HepG2 (cell line): ENCODE measurements at regions not wholly inside any gene's neighbourhood (a gene's known extent, or its start where the extent isn't known, plus 50 kb on each side); places are given as distances from the start of the nearest gene placed in this dataset.

Experiments
- ATAC-seq: fragments of 200-7000 bp; cut with Tn5 transposase; 3 replicates; pipeline ENCODE4 v1.9.1; 2020; ENCODE audit warnings: mild to moderate bottlenecking, moderate library complexity
- BruUV-seq: library from RNA; stranded (reverse); fragments of 400-500 nt; replicated peaks from 2 replicates; lab custom pipeline; 2021; lab: Mats Ljungman, UMichigan
- CTCF ChIA-PET: fragments of 300-600 bp; formaldehyde crosslinking; extraction: SDS; loops from one replicate; lab custom pipeline; 2021; ENCODE audit warnings: low total read pairs, inconsistent platforms, low intra/inter-chr PET ratio; lab: Yijun Ruan, JAX
- POLR2A ChIA-PET: fragments of 350-600 bp; sonication (Branson Sonifier 250); formaldehyde crosslinking; loops from one replicate; lab custom pipeline; 2020; ENCODE audit warnings: antibody characterized with exemption, inconsistent platforms; lab: Yijun Ruan, JAX
- DNase-seq: peaks from one replicate; pipeline ENCODE4 v3.0.0-alpha.2; 2015; ENCODE audit warnings: low spot score
- FAIRE-seq: peaks from 3 replicates; lab custom pipeline; 2011; peaks lifted over from hg19 to GRCh38; lab: Jason Lieb, UNC
- H2AFZ ChIP-seq: one replicate; pipeline ENCODE4 v1.6.1; 2011; ENCODE audit warnings: low read length, inconsistent platforms
- H3K27ac ChIP-seq: fragments of 300-600 bp; 3 replicates; pipeline ENCODE4 v1.8.0; 2011; ENCODE audit warnings: mixed run types, mild to moderate bottlenecking, mixed read lengths, low read length, inconsistent platforms; ENCODE audit not compliant: insufficient read depth; ENCODE audit errors: extremely low read length
- H3K27me3 ChIP-seq, 2 experiments: fragments of 200-600 bp in 1 of 2; 2 replicates in 1 of 2; 3 replicates in 1 of 2; pipeline versions ENCODE4 v1.6.0 to v1.8.0; 2011; ENCODE audit warnings: low read length in 2 of 2, mild to moderate bottlenecking in 2 of 2, moderate library complexity in 2 of 2, inconsistent platforms in 1 of 2; ENCODE audit not compliant: insufficient read depth in 2 of 2, control insufficient read depth in 1 of 2
- H3K36me3 ChIP-seq, 2 experiments: fragments of 200-600 bp in 1 of 2; replicated peaks in 1 of 2; 2 replicates in 1 of 2; 3 replicates in 1 of 2; pipeline versions ENCODE4 v1.5.1 to v1.8.0; 2011; ENCODE audit warnings: low read length in 2 of 2, inconsistent platforms in 1 of 2; ENCODE audit not compliant: insufficient read depth in 2 of 2, control insufficient read depth in 1 of 2
- H3K4me1 ChIP-seq: 2 replicates; pipeline ENCODE4 v1.5.1; 2012; ENCODE audit warnings: low read length, inconsistent platforms; ENCODE audit not compliant: insufficient read depth
- H3K4me2 ChIP-seq: 2 replicates; pipeline ENCODE4 v1.6.0; 2011; ENCODE audit warnings: low read depth, low read length, inconsistent platforms
- H3K4me3 ChIP-seq, 3 experiments: fragments of 200-600 bp in 1 of 3; sonication (generic), shearing (Covaris generic) in 1 of 3; replicated peaks in 1 of 3; 2 replicates each; pipeline ENCODE4 v1.5.1; 2011 to 2016; ENCODE audit warnings: low read length in 3 of 3, inconsistent platforms in 2 of 3, low read depth in 2 of 3, mild to moderate bottlenecking in 2 of 3, control low read depth in 1 of 3, mixed read lengths in 1 of 3; ENCODE audit not compliant: insufficient read depth in 1 of 3
- H3K79me2 ChIP-seq: one replicate; pipeline ENCODE4 v1.6.1; 2011; ENCODE audit warnings: low read length, inconsistent platforms; ENCODE audit not compliant: insufficient read depth
- H3K9ac ChIP-seq: 2 replicates; pipeline ENCODE4 v1.6.0; 2011; ENCODE audit warnings: mild to moderate bottlenecking, low read depth, low read length, inconsistent platforms; ENCODE audit not compliant: insufficient read depth
- H3K9me3 ChIP-seq: 2 replicates; pipeline ENCODE4 v1.5.1; 2012; ENCODE audit warnings: mild to moderate bottlenecking, low read length
- H4K20me1 ChIP-seq: 2 replicates; pipeline ENCODE4 v1.6.0; 2011; ENCODE audit warnings: inconsistent platforms, mild to moderate bottlenecking, low read length, moderate library complexity; ENCODE audit not compliant: insufficient read depth
- ARID2 ChIP-seq: sonication (generic); formaldehyde crosslinking; IDR thresholded peaks from 2 replicates; pipeline ENCODE4 v1.8.1; 2022; ENCODE audit warnings: mild to moderate bottlenecking, missing genetic modification reagents, borderline replicate concordance
- BCL6 ChIP-seq: IDR thresholded peaks from 2 replicates; pipeline ENCODE4 v1.6.1; 2016; ENCODE audit warnings: missing genetic modification reagents, missing compliant biosample characterization
- EED ChIP-seq: sonication (generic); formaldehyde crosslinking; IDR thresholded peaks from 2 replicates; pipeline ENCODE4 v1.5.0; 2020; ENCODE audit warnings: mild to moderate bottlenecking, missing genetic modification reagents
- FOXA1 ChIP-seq, 2 experiments: fragments of 450-650 bp in 1 of 2; sonication (generic) in 1 of 2; formaldehyde crosslinking in 1 of 2; IDR thresholded peaks; 2 replicates each; pipeline versions ENCODE4 v1.4.0 to v1.6.1; 2016 to 2020; ENCODE audit warnings: missing genetic modification reagents in 1 of 2
- FOXP1 ChIP-seq, 2 experiments: fragments of 450-650 bp in 1 of 2; IDR thresholded peaks; 2 replicates each; pipeline ENCODE4 v1.6.1; 2017 to 2018; ENCODE audit warnings: antibody characterized with exemption in 1 of 2
- HMG20A ChIP-seq: IDR thresholded peaks from 2 replicates; pipeline ENCODE4 v1.6.1; 2016; ENCODE audit warnings: borderline replicate concordance
- HNF4G ChIP-seq, 2 experiments: sonication (generic) in 1 of 2; formaldehyde crosslinking in 1 of 2; IDR thresholded peaks; 2 replicates each; pipeline versions ENCODE4 v1.4.0 to v1.6.1; 2011 to 2020; ENCODE audit warnings: borderline replicate concordance in 2 of 2, low read depth in 2 of 2, mild to moderate bottlenecking in 2 of 2, low read length in 1 of 2, missing genetic modification reagents in 1 of 2, moderate library complexity in 1 of 2
- MTA1 ChIP-seq: sonication (generic); formaldehyde crosslinking; IDR thresholded peaks from 2 replicates; pipeline ENCODE4 v1.4.0; 2020; ENCODE audit warnings: missing genetic modification reagents, mild to moderate bottlenecking, borderline replicate concordance
- ONECUT2 ChIP-seq: sonication (generic); formaldehyde crosslinking; IDR thresholded peaks from 2 replicates; pipeline ENCODE4 v1.4.0; 2020; ENCODE audit warnings: missing genetic modification reagents
- PHF8 ChIP-seq: sonication (generic); formaldehyde crosslinking; IDR thresholded peaks from 2 replicates; pipeline ENCODE4 v1.5.0; 2020; ENCODE audit warnings: missing genetic modification reagents
- ZNF207 ChIP-seq: fragments of 450-650 bp; IDR thresholded peaks from 2 replicates; pipeline ENCODE4 v1.6.1; 2016; ENCODE audit warnings: antibody characterized with exemption, borderline replicate concordance
- ZNF253 ChIP-seq: sonication (generic); formaldehyde crosslinking; IDR thresholded peaks from 2 replicates; pipeline ENCODE4 v1.8.0; 2022; ENCODE audit warnings: mild to moderate bottlenecking, missing genetic modification reagents, borderline replicate concordance
- ZNF501 ChIP-seq: sonication (generic); formaldehyde crosslinking; IDR thresholded peaks from 2 replicates; pipeline ENCODE4 v1.5.1; 2020; ENCODE audit warnings: mild to moderate bottlenecking, moderate library complexity, missing genetic modification reagents
- ZNF850 ChIP-seq: sonication (generic); formaldehyde crosslinking; conservative IDR thresholded peaks from 2 replicates; pipeline ENCODE4 v1.9.0; 2021; ENCODE audit warnings: mild to moderate bottlenecking, missing genetic modification reagents
- WGBS: methylation state at CpG from one replicate; pipeline ENCODE4 v1.1.6; 2017; ENCODE audit warnings: low lambda C conversion rate; 5-methylcytosine and 5-hydroxymethylcytosine counted together
- in situ Hi-C: cut with HindIII; loops from 2 replicates; pipeline ENCODE4 v1.10.0; 2017; ENCODE audit warnings: low pct_unique_long_range_greater_than_20kb; ENCODE audit not compliant: extremely low pct_ligation_motif_present
- intact Hi-C: fragments of 100-400 bp; cut with micrococcal nuclease; formaldehyde crosslinking; loops from one replicate; pipeline ENCODE4 v1.10.0; 2022; ENCODE audit not compliant: unreplicated experiment
- TF ChIP-seq, protein P1 (sequence below): sonication (generic); formaldehyde crosslinking; IDR thresholded peaks from 2 replicates; pipeline ENCODE4 v1.5.0; 2020; ENCODE audit warnings: missing genetic modification reagents, mild to moderate bottlenecking, borderline replicate concordance
- TF ChIP-seq, protein P2 (sequence below): sonication (generic); formaldehyde crosslinking; IDR thresholded peaks from 2 replicates; pipeline ENCODE4 v1.8.0; 2023; ENCODE audit warnings: mild to moderate bottlenecking, missing genetic modification reagents

DNA sequence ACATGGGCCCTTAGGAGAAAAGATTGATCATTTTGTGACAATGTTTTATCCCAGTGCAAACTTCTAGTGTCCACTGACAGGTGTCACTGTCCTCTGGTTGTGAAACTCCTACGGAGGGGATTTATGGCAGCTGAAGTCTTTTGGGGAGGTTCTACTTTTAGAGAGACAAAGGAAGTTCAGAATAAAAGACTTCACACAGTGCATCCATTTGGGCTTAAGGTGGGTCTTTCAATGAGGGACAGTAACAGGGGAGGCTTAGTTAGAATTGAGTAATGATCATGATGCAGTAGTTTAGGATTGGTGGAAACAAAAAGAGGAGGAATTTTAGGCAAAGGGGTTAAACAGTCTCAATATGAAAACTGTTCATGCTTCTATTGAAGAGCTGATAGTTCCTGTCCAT is 501.1 kb upstream of the NRP1 start:
- Histone ChIP-seq H3K4me2 (no peak overlapping the region), H4K20me1 (no peaks in the 10 kb centered on the region), H3K36me3 (no peaks in the 10 kb centered on the region), H3K27ac (no peak overlapping the region), H3K4me3 (no peak overlapping the region), H2AFZ (no peak overlapping the region), H3K79me2 (no peaks in the 10 kb centered on the region), H3K9me3 (no peaks in the 10 kb centered on the region)
- intact Hi-C loops = loop anchor here (10.0 kb wide), 1 partner anchor 99 kb away; no protein-coding TSS in a partner anchor
- no TSS peak for BruUV-seq
- in situ Hi-C loops = no loop called here
- FAIRE-seq (no peak), ATAC-seq (no peak), DNase-seq (no peak)
- CTCF ChIA-PET = no interaction called here
- 19% methylated on average over 1 of the region's 1 CpG for WGBS
- POLR2A ChIA-PET = no interaction called here
- TF ChIP-seq ARID2 (CRISPR knock-in tag) = no peak
- TF ChIP-seq FOXA1 (IDR thresholded peaks at IDR 0.05) = no peak
- no peak for TF ChIP-seq FOXA1 (CRISPR knock-in tag; IDR thresholded peaks at IDR 0.05)
- TF ChIP-seq, protein P1, sequence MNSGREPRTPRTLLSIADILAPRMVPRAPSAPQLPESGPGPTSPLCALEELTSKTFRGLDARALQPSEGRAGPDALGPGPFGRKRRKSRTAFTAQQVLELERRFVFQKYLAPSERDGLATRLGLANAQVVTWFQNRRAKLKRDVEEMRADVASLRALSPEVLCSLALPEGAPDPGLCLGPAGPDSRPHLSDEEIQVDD (CRISPR knock-in tag) = no peak
- no peak for TF ChIP-seq ZNF850 (CRISPR knock-in tag)
- no peak for TF ChIP-seq FOXP1 (IDR thresholded peaks at IDR 0.05)
- no peak for TF ChIP-seq FOXP1 (CRISPR knock-in tag; IDR thresholded peaks at IDR 0.05)
- TF ChIP-seq ZNF207 = no peak
- TF ChIP-seq MTA1 (CRISPR knock-in tag) = no peak
- TF ChIP-seq BCL6 (CRISPR knock-in tag) = no peak
- TF ChIP-seq, protein P2, sequence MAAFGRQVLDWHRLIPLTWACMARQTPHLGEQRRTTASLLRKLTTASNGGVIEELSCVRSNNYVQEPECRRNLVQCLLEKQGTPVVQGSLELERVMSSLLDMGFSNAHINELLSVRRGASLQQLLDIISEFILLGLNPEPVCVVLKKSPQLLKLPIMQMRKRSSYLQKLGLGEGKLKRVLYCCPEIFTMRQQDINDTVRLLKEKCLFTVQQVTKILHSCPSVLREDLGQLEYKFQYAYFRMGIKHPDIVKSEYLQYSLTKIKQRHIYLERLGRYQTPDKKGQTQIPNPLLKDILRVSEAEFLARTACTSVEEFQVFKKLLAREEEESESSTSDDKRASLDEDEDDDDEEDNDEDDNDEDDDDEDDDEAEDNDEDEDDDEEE (CRISPR knock-in tag) = no peak
- no peak for TF ChIP-seq ZNF501 (CRISPR knock-in tag)
- TF ChIP-seq ZNF253 (CRISPR knock-in tag) = no peak
- no peak for TF ChIP-seq PHF8 (CRISPR knock-in tag)
- TF ChIP-seq ONECUT2 (CRISPR knock-in tag) = no peak
- no peak for TF ChIP-seq HMG20A (CRISPR knock-in tag)
- no peak for TF ChIP-seq HNF4G (IDR thresholded peaks at IDR 0.05; ENCODE audit: borderline replicate concordance, low read depth, low read length)
- no peak for TF ChIP-seq HNF4G (CRISPR knock-in tag; IDR thresholded peaks at IDR 0.05; ENCODE audit: borderline replicate concordance, low read depth)
- no peak for TF ChIP-seq EED
- TF ChIP-seq, all 625 proteins: peak for 0
- no peak overlapping the region for H3K9ac ChIP-seq
- no peaks in the 10 kb centered on the region for H3K27me3 ChIP-seq
- peaks cover 34% of the 10 kb centered on the region for H3K4me1 ChIP-seq
